ENCODE measurements at regions not wholly inside any gene's neighbourhood (a gene's known extent, or its start where the extent isn't known, plus 50 kb on each side); places are given as distances from the start of the nearest gene placed in this dataset.

DNA sequence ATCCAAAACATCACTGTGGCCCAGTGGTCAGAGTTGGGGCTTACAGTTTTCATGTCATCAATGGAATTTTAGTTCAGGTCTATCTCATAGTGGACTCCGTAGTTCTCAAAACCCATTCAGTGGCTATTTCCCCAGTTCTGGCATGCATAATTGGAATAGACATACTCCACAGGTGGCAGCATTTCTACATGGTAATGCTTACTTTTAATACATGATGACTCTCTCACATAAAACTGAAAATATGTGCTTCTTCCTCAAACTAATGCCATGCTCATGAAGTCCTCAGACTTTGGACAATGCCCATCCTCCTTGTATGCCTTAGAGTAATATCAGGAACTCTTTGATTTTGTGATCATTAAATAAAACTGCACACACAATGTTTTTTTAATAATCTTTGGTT lies 857.4 kb upstream of the GOT2 start:
- ChIA-PET CTCF (ENCODE audit: partially characterized antibody) (no interaction called here), POLR2A (ENCODE audit: partially characterized antibody) (no interaction called here)
- H3K4me3 ChIP-seq (ENCODE audit: low read length in 2 of 2): no peak overlapping the region
- H3K27ac ChIP-seq (ENCODE audit: low read depth, low read length): no peak overlapping the region
- no peaks in the 10 kb centered on the region for H3K36me3 ChIP-seq (ENCODE audit: insufficient read depth, low read length)
- intact Hi-C loops (cut with micrococcal nuclease): no loop called here
- no peaks in the 10 kb centered on the region for H3K4me1 Mint-ChIP-seq
- no peaks in the 10 kb centered on the region for H3K36me3 Mint-ChIP-seq
- no peak overlapping the region for H3K27ac Mint-ChIP-seq
- DNase-seq: no peak
- H3K27me3 ChIP-seq (ENCODE audit: insufficient read depth, low read length): no peaks in the 10 kb centered on the region
- no peaks in the 10 kb centered on the region for H3K9me3 ChIP-seq (ENCODE audit: control insufficient read depth in 1 of 2, low read length in 2 of 2)
- H3K4me1 ChIP-seq (ENCODE audit: insufficient read depth, low read length): no peaks in the 10 kb centered on the region
- no peak overlapping the region for H3K4me3 Mint-ChIP-seq
- H3K27me3 Mint-ChIP-seq: no peaks in the 10 kb centered on the region
- peaks cover 0 to 33% (median 19%) of the 10 kb centered on the region in 8 donors for H3K9me3 Mint-ChIP-seq

DNA sequence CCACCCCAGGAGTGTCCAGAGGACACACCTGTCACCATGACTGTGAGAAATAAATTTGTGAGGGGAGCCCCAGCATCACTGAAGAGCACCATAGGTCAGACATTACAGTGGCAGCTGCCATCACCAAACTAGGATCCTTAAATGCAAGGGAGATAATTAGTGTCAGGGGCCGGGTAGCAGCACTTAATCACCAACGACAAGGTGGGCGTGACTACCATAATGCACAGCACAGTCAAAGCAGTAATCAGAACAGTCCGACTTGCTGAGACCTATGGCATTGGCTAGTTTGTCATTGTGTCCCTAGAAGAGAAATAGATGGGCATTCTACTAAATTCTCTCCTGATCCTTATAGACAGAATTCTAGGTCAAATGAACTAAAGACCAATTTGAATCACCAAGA lies 856.7 kb upstream of the GOT2 start:
- ChIA-PET CTCF (ENCODE audit: partially characterized antibody) (no interaction called here), POLR2A (ENCODE audit: partially characterized antibody) (no interaction called here)
- no peak overlapping the region for H3K4me3 ChIP-seq (ENCODE audit: low read length in 2 of 2)
- H3K4me3 Mint-ChIP-seq: no peak overlapping the region
- intact Hi-C loops (cut with micrococcal nuclease): no loop called here
- no peaks in the 10 kb centered on the region for H3K9me3 ChIP-seq (ENCODE audit: control insufficient read depth in 1 of 2, low read length in 2 of 2)
- no peak overlapping the region for H3K27ac ChIP-seq (ENCODE audit: low read depth, low read length)
- no peaks in the 10 kb centered on the region for H3K27me3 ChIP-seq (ENCODE audit: insufficient read depth, low read length)
- no peaks in the 10 kb centered on the region for H3K4me1 ChIP-seq (ENCODE audit: insufficient read depth, low read length)
- no peaks in the 10 kb centered on the region for H3K4me1 Mint-ChIP-seq
- no peak for DNase-seq
- H3K36me3 ChIP-seq (ENCODE audit: insufficient read depth, low read length): no peaks in the 10 kb centered on the region
- H3K9me3 Mint-ChIP-seq: peaks cover 0 to 33% (median 19%) of the 10 kb centered on the region in 8 donors
- H3K27me3 Mint-ChIP-seq: no peaks in the 10 kb centered on the region
- no peaks in the 10 kb centered on the region for H3K36me3 Mint-ChIP-seq
- H3K27ac Mint-ChIP-seq: no peak overlapping the region

DNA sequence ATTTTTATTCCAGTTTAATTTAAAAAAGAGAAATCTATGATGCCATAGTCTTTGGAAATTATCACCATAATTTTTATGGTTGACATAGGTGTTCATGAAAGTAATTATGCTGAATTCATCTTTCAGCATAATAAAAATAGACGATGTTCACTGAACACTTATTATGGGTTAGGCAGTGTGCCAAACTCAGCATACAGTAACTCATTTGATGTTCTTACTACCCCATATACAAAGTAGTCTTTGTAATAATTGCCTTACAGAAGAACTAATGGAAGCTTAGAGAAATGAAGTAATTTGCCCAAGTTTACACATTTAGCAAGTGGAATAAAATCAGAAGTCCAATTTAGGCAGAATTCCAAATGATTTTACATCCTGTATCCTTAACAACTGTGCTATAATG lies 852.2 kb upstream of the GOT2 start:
- H3K4me3 ChIP-seq (ENCODE audit: low read length in 2 of 2): no peak overlapping the region
- Mint-ChIP-seq H3K4me3 (no peak overlapping the region), H3K27me3 (no peaks in the 10 kb centered on the region), H3K27ac (no peak overlapping the region), H3K4me1 (no peaks in the 10 kb centered on the region), H3K36me3 (no peaks in the 10 kb centered on the region), H3K9me3 (peaks cover 0 to 30% (median 14%) of the 10 kb centered on the region in 8 donors)
- H3K27me3 ChIP-seq (ENCODE audit: insufficient read depth, low read length): no peaks in the 10 kb centered on the region
- no peak overlapping the region for H3K27ac ChIP-seq (ENCODE audit: low read depth, low read length)
- intact Hi-C loops (cut with micrococcal nuclease): no loop called here
- H3K4me1 ChIP-seq (ENCODE audit: insufficient read depth, low read length): no peaks in the 10 kb centered on the region
- CTCF ChIA-PET (ENCODE audit: partially characterized antibody): no interaction called here
- no peaks in the 10 kb centered on the region for H3K9me3 ChIP-seq (ENCODE audit: control insufficient read depth in 1 of 2, low read length in 2 of 2)
- H3K36me3 ChIP-seq (ENCODE audit: insufficient read depth, low read length): no peaks in the 10 kb centered on the region
- DNase-seq: no peak
- POLR2A ChIA-PET (ENCODE audit: partially characterized antibody): no interaction called here

DNA sequence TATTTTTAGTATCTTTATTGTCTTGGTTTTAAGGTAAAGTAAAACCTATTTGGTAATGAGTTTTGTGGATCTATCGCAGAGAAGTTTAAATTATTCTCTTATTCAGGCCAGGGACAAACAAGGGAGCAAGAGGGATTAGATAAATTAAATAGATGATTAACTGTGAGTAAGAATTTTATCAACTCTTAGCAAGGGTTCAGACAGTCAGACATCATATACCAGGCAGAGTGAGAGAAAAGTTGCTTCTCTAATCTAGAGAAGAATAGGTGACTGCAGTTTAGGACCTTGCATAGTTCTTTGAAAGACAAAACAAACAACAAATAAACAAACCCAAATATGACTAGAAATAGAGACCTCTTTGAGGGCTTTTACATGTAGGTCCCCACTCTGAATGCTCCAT lies 840.2 kb upstream of the GOT2 start:
- no peak for DNase-seq
- peaks cover 0 to 3% of the 10 kb centered on the region in 2 donors for H3K9me3 ChIP-seq (ENCODE audit: control insufficient read depth in 1 of 2, low read length in 2 of 2)
- no peaks in the 10 kb centered on the region for H3K36me3 ChIP-seq (ENCODE audit: insufficient read depth, low read length)

DNA sequence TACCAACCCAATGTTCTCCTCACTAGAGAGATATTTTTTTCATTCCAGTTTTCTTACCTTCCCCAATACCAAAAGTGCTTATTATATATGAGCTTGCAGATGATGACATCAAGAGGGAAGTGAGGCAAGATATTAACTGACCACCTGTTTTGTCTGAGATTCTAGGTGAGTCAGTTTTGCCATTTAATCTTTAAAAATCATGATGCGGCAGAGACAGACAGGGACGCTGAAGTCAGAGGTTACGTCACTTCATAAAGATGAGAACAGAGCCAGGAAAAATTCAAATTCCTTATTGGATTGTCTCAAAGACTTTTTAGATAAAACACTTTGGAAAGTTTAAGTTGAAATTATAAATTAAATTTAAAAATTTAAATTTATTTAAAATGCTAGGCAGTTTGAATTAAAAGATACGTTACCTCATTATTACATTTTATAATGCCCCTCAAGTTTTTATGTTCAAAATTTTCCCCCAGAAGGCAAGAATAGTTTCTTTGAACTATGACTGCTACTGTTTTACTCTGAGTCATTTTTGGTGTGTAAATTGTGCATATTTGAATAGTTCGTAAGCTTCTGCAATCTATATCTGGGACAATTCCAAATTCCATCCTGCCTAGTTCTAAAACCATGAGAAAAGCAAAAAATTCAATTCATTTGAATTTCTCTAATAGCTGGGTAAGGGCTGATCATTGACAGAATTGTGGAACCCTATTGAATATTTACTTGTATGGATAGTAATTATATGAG lies 839.6 kb upstream of the GOT2 start:
- no peaks in the 10 kb centered on the region for H3K36me3 Mint-ChIP-seq
- no peak overlapping the region for H3K4me3 Mint-ChIP-seq
- Histone ChIP-seq H3K36me3 (ENCODE audit: insufficient read depth, low read length) (no peaks in the 10 kb centered on the region), H3K9me3 (ENCODE audit: control insufficient read depth in 1 of 2, low read length in 2 of 2) (peaks cover 0 to 3% of the 10 kb centered on the region in 2 donors), H3K4me1 (ENCODE audit: insufficient read depth, low read length) (no peaks in the 10 kb centered on the region), H3K27ac (ENCODE audit: low read depth, low read length) (no peak overlapping the region), H3K27me3 (ENCODE audit: insufficient read depth, low read length) (no peaks in the 10 kb centered on the region), H3K4me3 (ENCODE audit: low read length in 2 of 2) (no peak overlapping the region)
- DNase-seq: no peak
- H3K9me3 Mint-ChIP-seq: peaks cover 2 to 35% (median 11%) of the 10 kb centered on the region in 8 donors
- intact Hi-C loops (cut with micrococcal nuclease): no loop called here
- POLR2A ChIA-PET (ENCODE audit: partially characterized antibody): no interaction called here
- no peaks in the 10 kb centered on the region for H3K27me3 Mint-ChIP-seq
- no peak overlapping the region for H3K27ac Mint-ChIP-seq
- CTCF ChIA-PET (ENCODE audit: partially characterized antibody): no interaction called here
- H3K4me1 Mint-ChIP-seq: no peaks in the 10 kb centered on the region

More for the DNA sequence above, 840.2 kb upstream of the GOT2 start:
- Mint-ChIP-seq H3K36me3 (no peaks in the 10 kb centered on the region), H3K9me3 (peaks cover 2 to 37% (median 13%) of the 10 kb centered on the region in 8 donors), H3K27ac (no peak overlapping the region), H3K4me3 (no peak overlapping the region), H3K27me3 (no peaks in the 10 kb centered on the region), H3K4me1 (no peaks in the 10 kb centered on the region)
- Histone ChIP-seq H3K4me1 (ENCODE audit: insufficient read depth, low read length) (no peaks in the 10 kb centered on the region), H3K27me3 (ENCODE audit: insufficient read depth, low read length) (no peaks in the 10 kb centered on the region), H3K27ac (ENCODE audit: low read depth, low read length) (no peak overlapping the region), H3K4me3 (ENCODE audit: low read length in 2 of 2) (no peak overlapping the region)
- ChIA-PET POLR2A (ENCODE audit: partially characterized antibody) (no interaction called here), CTCF (ENCODE audit: partially characterized antibody) (no interaction called here)
- intact Hi-C loops (cut with micrococcal nuclease): no loop called here

DNA sequence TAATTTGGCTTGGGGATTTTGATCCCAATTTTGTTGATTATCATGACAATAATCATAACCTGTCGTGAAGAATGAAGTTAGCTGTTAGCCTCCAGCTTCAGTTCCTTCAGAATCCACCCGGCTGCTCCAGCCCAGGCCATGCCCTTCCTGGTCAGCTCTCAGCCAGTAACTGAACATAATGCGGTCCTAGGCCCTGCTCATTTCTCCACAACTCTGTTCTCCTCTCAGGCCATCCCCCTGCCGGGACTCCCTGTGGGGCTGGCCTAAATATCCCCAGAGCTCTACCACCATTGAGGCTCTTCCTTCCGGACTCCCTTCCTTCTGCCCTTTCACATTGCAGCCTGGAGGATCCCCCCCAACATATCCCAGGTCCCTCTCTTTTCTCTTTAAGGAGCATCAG lies 833.4 kb upstream of the GOT2 start:
- POLR2A ChIA-PET (ENCODE audit: partially characterized antibody): no interaction called here
- H3K36me3 ChIP-seq (ENCODE audit: insufficient read depth, low read length): no peaks in the 10 kb centered on the region
- peak overlapping the region in 1 of 7 donors; percentile 32 for H3K27ac Mint-ChIP-seq
- H3K4me1 Mint-ChIP-seq: no peaks in the 10 kb centered on the region
- peaks cover 2 to 41% (median 15%) of the 10 kb centered on the region in 8 donors for H3K9me3 Mint-ChIP-seq
- H3K27ac ChIP-seq (ENCODE audit: low read depth, low read length): no peak overlapping the region
- H3K4me3 Mint-ChIP-seq: no peak overlapping the region
- no peaks in the 10 kb centered on the region for H3K9me3 ChIP-seq (ENCODE audit: control insufficient read depth in 1 of 2, low read length in 2 of 2)
- no peaks in the 10 kb centered on the region for H3K4me1 ChIP-seq (ENCODE audit: insufficient read depth, low read length)
- no peak overlapping the region for H3K4me3 ChIP-seq (ENCODE audit: low read length in 2 of 2)
- intact Hi-C loops (cut with micrococcal nuclease): no loop called here
- H3K27me3 ChIP-seq (ENCODE audit: insufficient read depth, low read length): no peaks in the 10 kb centered on the region
- DNase-seq: no peak
- H3K27me3 Mint-ChIP-seq: no peaks in the 10 kb centered on the region
- H3K36me3 Mint-ChIP-seq: no peaks in the 10 kb centered on the region
- CTCF ChIA-PET (ENCODE audit: partially characterized antibody): no interaction called here

DNA sequence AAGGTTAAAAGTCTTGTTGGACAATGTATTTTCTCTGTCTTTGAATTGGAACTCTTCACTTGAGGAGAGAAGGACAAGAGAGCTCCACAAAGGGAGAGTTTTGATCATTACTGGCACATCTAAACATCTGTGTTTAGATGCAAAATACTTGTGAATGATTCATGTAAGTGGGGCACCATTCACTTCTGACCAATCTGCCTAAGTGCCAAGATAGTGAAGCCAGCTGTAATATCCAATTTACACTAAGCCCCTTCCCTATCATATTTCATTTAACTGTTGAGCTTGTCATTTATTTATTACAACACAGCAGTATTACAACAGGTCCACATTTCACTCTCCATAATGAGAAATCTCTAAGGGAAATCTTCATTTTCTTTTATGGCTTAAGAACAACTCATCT lies 832.3 kb upstream of the GOT2 start:
- H3K36me3 Mint-ChIP-seq: no peaks in the 10 kb centered on the region
- H3K9me3 Mint-ChIP-seq: peaks cover 2 to 38% (median 15%) of the 10 kb centered on the region in 8 donors
- Histone ChIP-seq H3K4me1 (ENCODE audit: insufficient read depth, low read length) (no peaks in the 10 kb centered on the region), H3K4me3 (ENCODE audit: low read length in 2 of 2) (no peak overlapping the region), H3K9me3 (ENCODE audit: control insufficient read depth in 1 of 2, low read length in 2 of 2) (no peaks in the 10 kb centered on the region), H3K27me3 (ENCODE audit: insufficient read depth, low read length) (no peaks in the 10 kb centered on the region), H3K36me3 (ENCODE audit: insufficient read depth, low read length) (no peaks in the 10 kb centered on the region), H3K27ac (ENCODE audit: low read depth, low read length) (no peak overlapping the region)
- ChIA-PET POLR2A (ENCODE audit: partially characterized antibody) (no interaction called here), CTCF (ENCODE audit: partially characterized antibody) (no interaction called here)
- H3K4me3 Mint-ChIP-seq: no peak overlapping the region
- no peaks in the 10 kb centered on the region for H3K27me3 Mint-ChIP-seq
- intact Hi-C loops (cut with micrococcal nuclease): no loop called here
- H3K4me1 Mint-ChIP-seq: no peaks in the 10 kb centered on the region
- DNase-seq: no peak
- no peak overlapping the region for H3K27ac Mint-ChIP-seq

DNA sequence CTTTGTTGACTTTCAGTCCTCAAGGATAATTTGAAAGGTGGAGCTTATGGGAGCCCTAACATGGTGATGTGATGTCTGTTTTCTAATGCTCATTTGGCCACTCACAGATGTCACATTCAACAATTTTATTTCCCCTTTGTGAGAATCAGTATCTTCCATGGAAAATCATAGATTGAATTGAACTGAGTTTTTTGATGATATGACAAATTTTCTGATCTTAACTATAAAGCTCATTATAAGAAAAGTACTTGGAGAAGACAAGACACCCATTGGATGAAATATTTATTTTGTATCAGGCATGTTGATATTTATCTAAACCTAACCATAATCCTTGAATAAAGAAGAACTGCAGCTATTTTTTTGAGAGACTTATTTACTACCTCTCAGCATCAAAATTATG lies 824.6 kb upstream of the GOT2 start:
- intact Hi-C loops (cut with micrococcal nuclease): no loop called here
- no peak overlapping the region for H3K27ac Mint-ChIP-seq
- Histone ChIP-seq H3K27me3 (ENCODE audit: insufficient read depth, low read length) (no peaks in the 10 kb centered on the region), H3K36me3 (ENCODE audit: insufficient read depth, low read length) (no peaks in the 10 kb centered on the region), H3K4me3 (ENCODE audit: low read length in 2 of 2) (no peak overlapping the region), H3K4me1 (ENCODE audit: insufficient read depth, low read length) (no peaks in the 10 kb centered on the region), H3K9me3 (ENCODE audit: control insufficient read depth in 1 of 2, low read length in 2 of 2) (peaks cover 0 to 4% of the 10 kb centered on the region in 2 donors), H3K27ac (ENCODE audit: low read depth, low read length) (no peak overlapping the region)
- H3K4me3 Mint-ChIP-seq: no peak overlapping the region
- peaks cover 3 to 20% (median 8%) of the 10 kb centered on the region in 8 donors for H3K9me3 Mint-ChIP-seq
- no peak for DNase-seq
- peaks cover 0 to 4% of the 10 kb centered on the region in 2 donors for H3K36me3 Mint-ChIP-seq
- ChIA-PET POLR2A (ENCODE audit: partially characterized antibody) (no interaction called here), CTCF (ENCODE audit: partially characterized antibody) (no interaction called here)
- H3K27me3 Mint-ChIP-seq: no peaks in the 10 kb centered on the region
- no peaks in the 10 kb centered on the region for H3K4me1 Mint-ChIP-seq

Measured in CD4-positive, alpha-beta memory T cell (primary cell).